ENCODE measurements at regions not wholly inside any gene's neighbourhood (a gene's known extent, or its start where the extent isn't known, plus 50 kb on each side); places are given as distances from the start of the nearest gene placed in this dataset.

DNA sequence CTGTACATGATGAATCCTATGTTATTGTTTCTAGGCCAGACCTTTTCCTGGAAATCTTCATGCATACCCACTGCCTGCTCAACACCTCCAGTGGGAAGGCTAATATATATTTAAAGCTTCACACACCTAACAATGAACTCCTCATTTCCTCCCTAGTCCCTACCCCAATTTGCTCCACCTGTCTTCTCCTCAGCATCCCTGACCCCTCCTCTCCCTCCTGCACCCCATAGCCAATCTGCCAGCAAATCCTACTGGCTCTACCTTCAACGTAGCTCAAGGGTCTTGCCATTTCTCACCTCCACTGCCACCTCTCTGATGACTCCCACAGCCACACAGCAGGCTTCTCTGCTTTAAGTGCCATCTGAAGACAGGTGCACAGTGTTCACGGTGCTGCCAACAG lies 215.6 kb upstream of the WSB1 start:
- TF ChIP-seq CTCF (IDR thresholded peaks at IDR 0.05) (no peak), EP300 (IDR thresholded peaks at IDR 0.05) (no peak), POLR2A (IDR thresholded peaks at IDR 0.05) (no peak)

All from ovary (tissue), 3 donors.